GM19467 (cell line): ENCODE measurements at regions not wholly inside any gene's neighbourhood (a gene's known extent, or its start where the extent isn't known, plus 50 kb on each side); places are given as distances from the start of the nearest gene placed in this dataset.
A peak's percentile ranks its signal among the peaks of the same experiment; 100 is the strongest.

Experiments used
- ATAC-seq: cut with Tn5 transposase; IDR thresholded peaks from one replicate; pipeline ENCODE4 v1.9.1; 2021; ENCODE audit warnings: mild to moderate bottlenecking, moderate library complexity; ENCODE audit not compliant: unreplicated experiment

- no peak for ATAC-seq
These were observed 277.5 kb upstream of the API5 start for GRCh38 chr11:43034341-43034740.

- no peak for ATAC-seq
These were observed 276.7 kb upstream of the API5 start for GRCh38 chr11:43035086-43035485.

- no peak for ATAC-seq
These were observed 258.0 kb upstream of the API5 start for GRCh38 chr11:43053638-43054412.

- no peak for ATAC-seq
These were observed 244.1 kb upstream of the API5 start for GRCh38 chr11:43067681-43068080.

GRCh38 chr11:43071338-43071737 lies 240.5 kb upstream of the API5 start:
- no peak for ATAC-seq

- ATAC-seq, result no peak
These were observed 239.7 kb upstream of the API5 start for GRCh38 chr11:43072096-43072495.

GRCh38 chr11:43072911-43073310 lies 238.9 kb upstream of the API5 start:
- no peak for ATAC-seq

GRCh38 chr11:43074810-43075209 lies 237.0 kb upstream of the API5 start:
- ATAC-seq, result no peak

- ATAC-seq, result no peak
These were observed 210.7 kb upstream of the API5 start for GRCh38 chr11:43101113-43101512.

- ATAC-seq, result no peak
These were observed 195.7 kb upstream of the API5 start for GRCh38 chr11:43116071-43116470.

- ATAC-seq, result no peak
These were observed 192.4 kb upstream of the API5 start for GRCh38 chr11:43119275-43119970.

GRCh38 chr11:43122546-43122945 lies 189.2 kb upstream of the API5 start:
- ATAC-seq, result no peak

- ATAC-seq, result no peak
These were observed 188.4 kb upstream of the API5 start for GRCh38 chr11:43123443-43123842.

GRCh38 chr11:43124272-43124935 lies 187.4 kb upstream of the API5 start:
- no peak for ATAC-seq

GRCh38 chr11:43129329-43129728 lies 182.5 kb upstream of the API5 start:
- no peak for ATAC-seq

GRCh38 chr11:43130616-43131015 lies 181.2 kb upstream of the API5 start:
- no peak for ATAC-seq

GRCh38 chr11:43135966-43136534 lies 175.7 kb upstream of the API5 start:
- no peak for ATAC-seq

GRCh38 chr11:43138621-43139140 lies 173.1 kb upstream of the API5 start:
- no peak for ATAC-seq

- peak; percentile 73 for ATAC-seq
These were observed 166.1 kb upstream of the API5 start for GRCh38 chr11:43145653-43146052.

- no peak for ATAC-seq
These were observed 161.1 kb upstream of the API5 start for GRCh38 chr11:43150697-43151096.

GRCh38 chr11:43164831-43165230 lies 147.0 kb upstream of the API5 start:
- ATAC-seq, result no peak
